MM.1S (cell line): ENCODE measurements at regions not wholly inside any gene's neighbourhood (a gene's known extent, or its start where the extent isn't known, plus 50 kb on each side); places are given as distances from the start of the nearest gene placed in this dataset.

Experiments used
- DNase-seq: peaks from one replicate; pipeline ENCODE4 v3.0.0-alpha.2; 2015
- H2AFZ ChIP-seq: fragments of 300-600 bp; sonication (generic); 2 replicates; pipeline ENCODE4 v1.6.0; 2016; ENCODE audit warnings: antibody characterized with exemption, low read length
- H3F3A ChIP-seq: fragments of 300-600 bp; sonication (generic); 2 replicates; pipeline ENCODE4 v1.6.1; 2016; ENCODE audit warnings: mild to moderate bottlenecking, antibody characterized with exemption, low read length, moderate library complexity, mixed read lengths; ENCODE audit not compliant: insufficient read depth
- H3K27ac ChIP-seq: fragments of 300-600 bp; sonication (generic); 2 replicates; pipeline ENCODE4 v1.5.1; 2016; ENCODE audit warnings: mild to moderate bottlenecking, low read length
- H3K27me3 ChIP-seq: fragments of 300-600 bp; sonication (generic); replicated peaks from 2 replicates; pipeline ENCODE4 v1.6.0; 2016; ENCODE audit warnings: low read length; ENCODE audit not compliant: insufficient read depth
- H3K36me3 ChIP-seq: fragments of 300-600 bp; sonication (generic); replicated peaks from 2 replicates; pipeline ENCODE4 v1.6.1; 2016; ENCODE audit warnings: mild to moderate bottlenecking, low read length, mixed read lengths; ENCODE audit not compliant: insufficient read depth
- H3K4me1 ChIP-seq: fragments of 300-600 bp; sonication (generic); 2 replicates; pipeline ENCODE4 v1.6.1; 2016; ENCODE audit warnings: low read length, mixed read lengths
- H3K4me2 ChIP-seq: fragments of 300-600 bp; sonication (generic); 2 replicates; pipeline ENCODE4 v1.6.0; 2016; ENCODE audit warnings: low read depth, low read length
- H3K4me3 ChIP-seq: fragments of 300-600 bp; sonication (generic); 2 replicates; pipeline ENCODE4 v1.5.1; 2016; ENCODE audit warnings: low read length, mixed read lengths
- H3K79me2 ChIP-seq: fragments of 300-600 bp; sonication (generic); 2 replicates; pipeline ENCODE4 v1.6.1; 2016; ENCODE audit warnings: mixed run types, low read length, mixed read lengths
- H3K9ac ChIP-seq: fragments of 300-600 bp; sonication (generic); 2 replicates; pipeline ENCODE4 v1.6.1; 2016; ENCODE audit warnings: low read length, mixed read lengths
- H3K9me2 ChIP-seq: fragments of 300-600 bp; sonication (generic); replicated peaks from 2 replicates; pipeline ENCODE4 v1.6.1; 2016; ENCODE audit warnings: mild to moderate bottlenecking, low read length, mixed read lengths; ENCODE audit not compliant: insufficient read depth
- H3K9me3 ChIP-seq: fragments of 300-600 bp; sonication (generic); replicated peaks from 2 replicates; pipeline ENCODE4 v1.6.1; 2016; ENCODE audit warnings: mild to moderate bottlenecking, low read length, mixed read lengths; ENCODE audit not compliant: insufficient read depth
- H4K20me1 ChIP-seq: fragments of 300-600 bp; sonication (generic); 2 replicates; pipeline ENCODE4 v1.6.1; 2016; ENCODE audit warnings: mild to moderate bottlenecking, low read length, moderate library complexity, mixed read lengths; ENCODE audit not compliant: insufficient read depth
- CTCF ChIP-seq: fragments of 300-600 bp; sonication (generic); IDR thresholded peaks from 2 replicates; pipeline ENCODE4 v1.5.1; 2016; ENCODE audit warnings: antibody characterized with exemption, low read length, mixed read lengths
- EZH2 ChIP-seq: fragments of 300-600 bp; sonication (generic); optimal IDR thresholded peaks from 2 replicates; pipeline ENCODE3; 2017; ENCODE audit warnings: low read depth, mild to moderate bottlenecking, antibody characterized with exemption, low read length, mixed read lengths
- EZH2phosphoT487 ChIP-seq: fragments of 300-600 bp; sonication (generic); IDR thresholded peaks from 2 replicates; pipeline ENCODE4 v1.6.1; 2018; ENCODE audit warnings: antibody characterized with exemption, low read length

DNA sequence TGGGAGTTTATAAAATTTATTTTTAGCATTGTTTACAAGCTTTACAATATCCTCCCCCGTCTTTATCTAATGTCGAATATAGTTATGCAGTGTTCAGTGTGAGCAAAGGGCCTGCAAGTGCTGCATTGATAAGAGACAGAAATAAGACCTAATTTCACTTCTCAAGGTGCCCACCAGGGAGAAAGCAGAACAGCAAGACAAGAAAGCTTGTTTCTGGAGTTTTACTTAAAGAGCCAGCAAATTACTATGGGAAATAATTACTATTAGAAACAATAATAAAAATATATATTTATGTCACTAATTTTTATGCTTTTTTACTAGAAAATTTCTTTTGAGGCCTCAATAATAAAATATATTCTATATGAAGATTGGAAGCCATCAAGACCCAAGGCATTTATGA lies 2677.7 kb downstream of the ARAP2 start:
- H3K9me3 ChIP-seq, result no peaks in the 10 kb centered on the region
- no peak for DNase-seq
- no peak overlapping the region for H3K9ac ChIP-seq
- H3K36me3 ChIP-seq, result no peaks in the 10 kb centered on the region
- no peak overlapping the region for H3K4me2 ChIP-seq
- H3F3A ChIP-seq, result no peaks in the 10 kb centered on the region
- no peaks in the 10 kb centered on the region for H4K20me1 ChIP-seq
- H3K79me2 ChIP-seq, result no peaks in the 10 kb centered on the region
- H2AFZ ChIP-seq, result no peak overlapping the region
- no peaks in the 10 kb centered on the region for H3K4me1 ChIP-seq
- H3K9me2 ChIP-seq, result no peaks in the 10 kb centered on the region
- no peak for TF ChIP-seq EZH2
- no peak for TF ChIP-seq CTCF
- no peak for TF ChIP-seq EZH2phosphoT487
- no peak overlapping the region for H3K4me3 ChIP-seq
- H3K27me3 ChIP-seq, result no peaks in the 10 kb centered on the region
- no peak overlapping the region for H3K27ac ChIP-seq

GRCh38 chr4:33577791-33578190 lies 2666.5 kb downstream of the ARAP2 start:
- Histone ChIP-seq H3K9ac (no peak overlapping the region), H3K4me1 (no peaks in the 10 kb centered on the region), H3K79me2 (no peaks in the 10 kb centered on the region), H2AFZ (no peak overlapping the region), H3K36me3 (no peaks in the 10 kb centered on the region), H3K4me3 (no peak overlapping the region), H3K27ac (no peak overlapping the region), H3K9me2 (no peaks in the 10 kb centered on the region), H3F3A (no peaks in the 10 kb centered on the region), H4K20me1 (no peaks in the 10 kb centered on the region), H3K27me3 (no peaks in the 10 kb centered on the region), H3K4me2 (no peak overlapping the region), H3K9me3 (no peaks in the 10 kb centered on the region)
- no peak for TF ChIP-seq CTCF
- TF ChIP-seq EZH2phosphoT487, result no peak
- TF ChIP-seq EZH2, result no peak
- DNase-seq, result no peak

DNA sequence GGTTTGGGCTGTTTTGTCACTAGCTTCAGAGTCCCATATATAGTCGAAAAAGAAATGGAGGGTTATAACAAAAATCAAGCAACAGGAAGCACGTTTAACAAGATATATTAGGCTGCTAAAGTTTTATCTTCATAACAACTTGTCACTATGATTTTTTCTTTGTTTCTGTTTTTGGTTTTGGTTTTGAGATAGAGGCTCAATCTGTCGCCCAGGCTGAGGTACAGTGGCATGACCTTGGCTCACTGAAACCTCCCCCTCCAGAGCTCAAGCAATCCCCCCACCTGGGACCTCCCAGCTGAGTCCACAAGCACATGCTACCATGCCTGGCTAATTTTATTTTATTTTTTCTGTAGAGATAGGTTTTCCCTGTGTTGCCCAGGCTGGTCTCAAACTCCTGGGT lies 2664.4 kb downstream of the ARAP2 start:
- Histone ChIP-seq H3K27me3 (no peaks in the 10 kb centered on the region), H3K4me3 (peak overlapping the region; percentile 41), H3K9ac (peak overlapping the region; percentile 38; the same call in 1 of the 2 replicates), H3K36me3 (no peaks in the 10 kb centered on the region), H2AFZ (peak overlapping the region; percentile 46), H3K9me3 (no peaks in the 10 kb centered on the region), H3K79me2 (no peaks in the 10 kb centered on the region), H3K27ac (peak overlapping the region; percentile 33; the same call in 1 of the 2 replicates), H3K4me2 (peak overlapping the region; percentile 56; the same call in 1 of the 2 replicates), H3F3A (no peaks in the 10 kb centered on the region), H3K9me2 (no peaks in the 10 kb centered on the region), H4K20me1 (no peaks in the 10 kb centered on the region), H3K4me1 (no peaks in the 10 kb centered on the region)
- TF ChIP-seq CTCF (no peak), EZH2 (no peak), EZH2phosphoT487 (no peak)
- DNase-seq, result peak; percentile 50
